ENCODE measurements at regions not wholly inside any gene's neighbourhood (a gene's known extent, or its start where the extent isn't known, plus 50 kb on each side); places are given as distances from the start of the nearest gene placed in this dataset.

DNA sequence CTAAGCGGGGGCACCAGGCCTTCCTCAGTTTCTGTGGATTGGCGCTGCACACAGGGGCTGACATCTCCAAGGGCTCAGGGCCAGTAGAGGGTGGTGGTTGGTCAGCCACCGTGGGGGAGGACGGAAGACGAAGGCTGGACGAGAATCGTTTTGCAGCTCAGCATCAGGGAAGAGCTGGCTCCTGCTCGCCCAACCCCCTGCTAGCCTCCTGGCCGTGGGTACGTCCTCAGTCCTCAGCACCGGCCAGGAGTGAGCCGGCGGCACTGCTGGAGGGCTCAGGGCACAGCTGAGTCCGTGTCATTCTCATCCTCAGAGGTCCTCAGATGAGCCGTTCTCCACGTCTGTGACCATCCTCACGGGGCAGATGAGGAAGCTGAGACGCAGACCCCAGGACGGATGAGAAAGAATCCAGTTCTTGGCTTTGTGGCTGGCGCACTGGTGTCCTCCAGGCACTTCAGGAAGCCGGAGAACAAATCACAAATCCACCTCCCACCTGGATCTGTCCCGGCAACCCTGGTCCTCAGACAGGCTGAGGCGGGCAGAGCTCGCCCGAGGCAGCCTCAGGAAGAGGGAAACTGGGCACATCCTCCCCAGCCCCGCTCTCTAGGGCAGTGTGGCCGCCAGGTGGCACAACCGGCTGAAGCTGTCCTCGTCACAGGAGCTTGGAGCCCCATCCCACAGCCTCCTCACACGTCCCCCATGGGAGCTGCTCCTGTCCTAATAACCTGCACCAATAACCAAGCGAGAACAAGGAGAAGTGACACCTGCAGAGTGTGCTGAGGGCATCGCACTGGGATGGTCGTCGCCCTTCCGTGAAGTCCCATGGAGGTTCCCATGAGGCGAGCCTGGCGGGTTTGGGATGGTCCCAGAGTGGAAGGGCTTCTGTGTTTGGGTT, 393.7 kb downstream of the BRD1 start:
- TF ChIP-seq POLR2A (IDR thresholded peaks at IDR 0.05), result no peak
- TF ChIP-seq, protein P1, sequence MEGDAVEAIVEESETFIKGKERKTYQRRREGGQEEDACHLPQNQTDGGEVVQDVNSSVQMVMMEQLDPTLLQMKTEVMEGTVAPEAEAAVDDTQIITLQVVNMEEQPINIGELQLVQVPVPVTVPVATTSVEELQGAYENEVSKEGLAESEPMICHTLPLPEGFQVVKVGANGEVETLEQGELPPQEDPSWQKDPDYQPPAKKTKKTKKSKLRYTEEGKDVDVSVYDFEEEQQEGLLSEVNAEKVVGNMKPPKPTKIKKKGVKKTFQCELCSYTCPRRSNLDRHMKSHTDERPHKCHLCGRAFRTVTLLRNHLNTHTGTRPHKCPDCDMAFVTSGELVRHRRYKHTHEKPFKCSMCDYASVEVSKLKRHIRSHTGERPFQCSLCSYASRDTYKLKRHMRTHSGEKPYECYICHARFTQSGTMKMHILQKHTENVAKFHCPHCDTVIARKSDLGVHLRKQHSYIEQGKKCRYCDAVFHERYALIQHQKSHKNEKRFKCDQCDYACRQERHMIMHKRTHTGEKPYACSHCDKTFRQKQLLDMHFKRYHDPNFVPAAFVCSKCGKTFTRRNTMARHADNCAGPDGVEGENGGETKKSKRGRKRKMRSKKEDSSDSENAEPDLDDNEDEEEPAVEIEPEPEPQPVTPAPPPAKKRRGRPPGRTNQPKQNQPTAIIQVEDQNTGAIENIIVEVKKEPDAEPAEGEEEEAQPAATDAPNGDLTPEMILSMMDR (IDR thresholded peaks at IDR 0.05), result no peak

All from heart left ventricle (tissue), 13 donors.